Thyroid gland (tissue), 4 donors: ENCODE measurements at regions not wholly inside any gene's neighbourhood (a gene's known extent, or its start where the extent isn't known, plus 50 kb on each side); places are given as distances from the start of the nearest gene placed in this dataset.

ENCODE experiments used
- DNase-seq, 2 donors: peaks; one replicate each; pipeline ENCODE4 v3.0.0-alpha.2; 2019
- H3K27ac ChIP-seq, 3 donors: fragments of 200-600 bp; sonication (generic); 1 replicate in 2 of 3; 2 replicates in 1 of 3; pipeline ENCODE4 v1.5.1; 2016 to 2019; ENCODE audit warnings: mild to moderate bottlenecking in 1 of 3, moderate library complexity in 1 of 3
- H3K27me3 ChIP-seq: fragments of 200-600 bp; sonication (generic); one replicate; pipeline ENCODE4 v1.5.1; 2019
- H3K36me3 ChIP-seq, 2 donors: fragments of 200-600 bp; sonication (generic); one replicate each; pipeline ENCODE4 v1.5.1; 2016 to 2019
- H3K4me1 ChIP-seq, 2 donors: fragments of 200-600 bp; sonication (generic); one replicate each; pipeline ENCODE4 v1.5.1; 2017 to 2019
- H3K4me3 ChIP-seq, 3 donors: fragments of 200-600 bp; sonication (generic); replicated peaks in 1 of 3; 1 replicate in 2 of 3; 2 replicates in 1 of 3; pipeline ENCODE4 v1.5.1; 2016; ENCODE audit warnings: mild to moderate bottlenecking in 1 of 3
- H3K9me3 ChIP-seq: fragments of 200-600 bp; sonication (generic); one replicate; pipeline ENCODE4 v1.5.1; 2017
- POLR2A ChIP-seq, 2 donors: fragments of 450-650 bp; IDR thresholded peaks; one replicate each; pipeline ENCODE4 v1.6.1; 2017; ENCODE audit warnings: antibody characterized with exemption in 2 of 2, mild to moderate bottlenecking in 2 of 2, moderate library complexity in 1 of 2
- WGBS, 2 donors: methylation state at CpG; one replicate each; pipeline ENCODE4 v1.1.5; 2017; 5-methylcytosine and 5-hydroxymethylcytosine counted together
- intact Hi-C: fragments of 100-400 bp; cut with DNase I; formaldehyde crosslinking; loops from one replicate; pipeline ENCODE4 v1.15.1; 2023
- TF ChIP-seq, protein P1 (sequence below), 6 experiments: fragments of 200-600 bp in 3 of 6; fragments of 450-650 bp in 3 of 6; sonication (generic) in 3 of 6; IDR thresholded peaks; one replicate each; pipeline ENCODE4 v1.5.1; 2016 to 2019; ENCODE audit warnings: antibody characterized with exemption in 6 of 6, mild to moderate bottlenecking in 2 of 6, inconsistent platforms in 1 of 6, moderate library complexity in 1 of 6

DNA sequence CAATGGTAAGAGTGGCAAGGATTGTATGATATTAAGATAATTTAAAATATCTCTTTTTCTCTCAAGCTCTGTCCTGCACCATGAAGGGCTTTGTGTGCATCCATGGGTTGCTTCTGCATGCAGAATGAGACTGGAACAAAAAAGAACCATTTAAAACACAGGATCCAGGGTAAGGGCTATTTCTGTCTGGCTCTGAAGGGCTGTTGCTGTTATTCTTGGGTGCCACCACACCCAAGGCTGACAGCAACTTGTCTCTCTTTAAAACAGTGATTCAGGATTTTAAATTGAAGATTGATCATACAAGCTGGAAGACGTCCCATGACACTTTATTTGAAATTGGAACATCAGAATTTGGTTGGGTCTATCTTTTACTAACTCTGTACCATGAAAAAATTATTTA, 268.8 kb upstream of the CNTN3 start:
- no peak for TF ChIP-seq POLR2A (IDR thresholded peaks at IDR 0.05)
- TF ChIP-seq, protein P1, sequence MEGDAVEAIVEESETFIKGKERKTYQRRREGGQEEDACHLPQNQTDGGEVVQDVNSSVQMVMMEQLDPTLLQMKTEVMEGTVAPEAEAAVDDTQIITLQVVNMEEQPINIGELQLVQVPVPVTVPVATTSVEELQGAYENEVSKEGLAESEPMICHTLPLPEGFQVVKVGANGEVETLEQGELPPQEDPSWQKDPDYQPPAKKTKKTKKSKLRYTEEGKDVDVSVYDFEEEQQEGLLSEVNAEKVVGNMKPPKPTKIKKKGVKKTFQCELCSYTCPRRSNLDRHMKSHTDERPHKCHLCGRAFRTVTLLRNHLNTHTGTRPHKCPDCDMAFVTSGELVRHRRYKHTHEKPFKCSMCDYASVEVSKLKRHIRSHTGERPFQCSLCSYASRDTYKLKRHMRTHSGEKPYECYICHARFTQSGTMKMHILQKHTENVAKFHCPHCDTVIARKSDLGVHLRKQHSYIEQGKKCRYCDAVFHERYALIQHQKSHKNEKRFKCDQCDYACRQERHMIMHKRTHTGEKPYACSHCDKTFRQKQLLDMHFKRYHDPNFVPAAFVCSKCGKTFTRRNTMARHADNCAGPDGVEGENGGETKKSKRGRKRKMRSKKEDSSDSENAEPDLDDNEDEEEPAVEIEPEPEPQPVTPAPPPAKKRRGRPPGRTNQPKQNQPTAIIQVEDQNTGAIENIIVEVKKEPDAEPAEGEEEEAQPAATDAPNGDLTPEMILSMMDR (IDR thresholded peaks at IDR 0.05), result no peak
- WGBS, 2 donors, result 64 to 70% methylated on average over 1 of the region's 1 CpG

GRCh38 chr3:74880237-74880636, 265.8 kb upstream of the CNTN3 start:
- Histone ChIP-seq H3K27ac (no peak overlapping the region), H3K4me3 (no peak overlapping the region), H3K36me3 (no peaks in the 10 kb centered on the region), H3K27me3 (no peaks in the 10 kb centered on the region), H3K9me3 (no peaks in the 10 kb centered on the region), H3K4me1 (no peaks in the 10 kb centered on the region)
- no peak for TF ChIP-seq POLR2A (IDR thresholded peaks at IDR 0.05)
- TF ChIP-seq, protein P1 (IDR thresholded peaks at IDR 0.05), result no peak
- no peak for DNase-seq
- intact Hi-C loops, result no loop called here
- 25 to 44% methylated on average over 1 of the region's 1 CpG for WGBS, 2 donors

More for the DNA sequence above, 268.8 kb upstream of the CNTN3 start:
- Histone ChIP-seq H3K27me3 (no peaks in the 10 kb centered on the region), H3K4me1 (no peaks in the 10 kb centered on the region), H3K9me3 (no peaks in the 10 kb centered on the region), H3K4me3 (no peak overlapping the region), H3K36me3 (no peaks in the 10 kb centered on the region), H3K27ac (no peak overlapping the region)
- intact Hi-C loops, result no loop called here
- no peak for DNase-seq

DNA sequence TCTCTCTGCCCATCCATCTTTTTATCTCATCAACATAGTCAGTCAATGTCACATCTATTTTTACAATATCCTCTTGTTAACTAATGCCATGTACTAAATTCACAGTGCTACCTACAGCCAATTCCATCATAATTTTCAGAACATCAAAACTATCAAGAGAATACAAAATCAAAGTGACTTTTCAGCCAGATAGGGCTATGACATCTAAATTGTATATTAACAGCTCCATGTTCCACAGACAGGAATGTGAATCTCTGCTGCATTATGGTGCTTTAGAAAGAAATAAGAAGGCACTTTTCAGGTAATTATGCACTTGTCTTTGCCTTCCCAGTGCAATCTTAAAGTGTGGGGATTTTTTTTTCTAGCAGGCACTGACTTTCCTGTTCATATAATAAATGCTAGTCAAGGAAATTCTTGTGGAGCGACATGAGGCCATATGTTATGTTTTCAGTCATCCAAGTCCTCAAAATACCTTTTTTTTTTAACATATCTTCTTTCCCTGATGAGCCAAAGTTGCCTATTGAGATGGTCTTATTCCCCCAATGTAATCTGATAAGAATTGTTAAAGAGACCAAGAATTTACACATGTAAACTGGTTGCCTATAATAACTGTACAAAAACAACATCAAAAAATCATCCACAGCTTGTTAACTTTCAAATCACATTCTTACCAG, 252.0 kb upstream of the CNTN3 start:
- Histone ChIP-seq H3K27ac (no peak overlapping the region), H3K4me3 (no peak overlapping the region), H3K36me3 (no peaks in the 10 kb centered on the region), H3K27me3 (no peaks in the 10 kb centered on the region), H3K9me3 (no peaks in the 10 kb centered on the region), H3K4me1 (no peaks in the 10 kb centered on the region)
- TF ChIP-seq, protein P1 (IDR thresholded peaks at IDR 0.05), result no peak
- no peak for TF ChIP-seq POLR2A (IDR thresholded peaks at IDR 0.05)
- DNase-seq, result no peak
- intact Hi-C loops, result no loop called here
- WGBS, 2 donors, result 57 to 70% methylated on average over 1 of the region's 1 CpG

GRCh38 chr3:74862476-74862875, 248.0 kb upstream of the CNTN3 start:
- intact Hi-C loops, result no loop called here
- H3K27me3 ChIP-seq, result no peaks in the 10 kb centered on the region
- DNase-seq, result no peak

GRCh38 chr3:74861211-74861610, 246.8 kb upstream of the CNTN3 start:
- no peak overlapping the region for H3K4me3 ChIP-seq
- 67 to 68% methylated on average over 3 of the region's 3 CpGs for WGBS, 2 donors
- intact Hi-C loops, result no loop called here

More at GRCh38 chr3:74862476-74862875, 248.0 kb upstream of the CNTN3 start:
- no peaks in the 10 kb centered on the region for H3K4me1 ChIP-seq
- no peak overlapping the region for H3K27ac ChIP-seq
- H3K4me3 ChIP-seq, result no peak overlapping the region
- TF ChIP-seq, protein P1 (IDR thresholded peaks at IDR 0.05), result no peak
- TF ChIP-seq POLR2A (IDR thresholded peaks at IDR 0.05), result no peak
- WGBS, 2 donors, result 66 to 72% methylated on average over 3 of the region's 3 CpGs
- no peaks in the 10 kb centered on the region for H3K36me3 ChIP-seq
- H3K9me3 ChIP-seq, result no peaks in the 10 kb centered on the region

More at GRCh38 chr3:74861211-74861610, 246.8 kb upstream of the CNTN3 start:
- no peak overlapping the region for H3K27ac ChIP-seq
- no peaks in the 10 kb centered on the region for H3K9me3 ChIP-seq
- H3K36me3 ChIP-seq, result no peaks in the 10 kb centered on the region
- no peaks in the 10 kb centered on the region for H3K4me1 ChIP-seq
- DNase-seq, result no peak
- H3K27me3 ChIP-seq, result no peaks in the 10 kb centered on the region
- TF ChIP-seq POLR2A (IDR thresholded peaks at IDR 0.05), result no peak
- TF ChIP-seq, protein P1 (IDR thresholded peaks at IDR 0.05), result no peak
